Upper lobe of right lung (tissue), 1 donor: ENCODE measurements at regions not wholly inside any gene's neighbourhood (a gene's known extent, or its start where the extent isn't known, plus 50 kb on each side); places are given as distances from the start of the nearest gene placed in this dataset.
"Not testable (repeated sequence)": the region's sequence is repeated elsewhere in the genome, so short reads cannot be mapped to it uniquely, and the experiment has no call there.

Source experiments
- ATAC-seq: fragments of 200-7000 bp; cut with Tn5 transposase; one replicate; pipeline ENCODE4 v1.9.1; 2020; ENCODE audit warnings: mild to moderate bottlenecking, moderate library complexity
- DNase-seq: peaks from one replicate; pipeline ENCODE4 v3.0.0-alpha.2; 2020
- H3K27ac ChIP-seq: fragments of 200-600 bp; one replicate; pipeline ENCODE4 v1.8.0; 2022
- H3K27me3 ChIP-seq: fragments of 200-600 bp; one replicate; pipeline ENCODE4 v1.8.0; 2022; ENCODE audit warnings: mild to moderate bottlenecking
- H3K36me3 ChIP-seq: fragments of 200-600 bp; one replicate; pipeline ENCODE4 v1.8.0; 2022
- H3K4me1 ChIP-seq: fragments of 200-600 bp; one replicate; pipeline ENCODE4 v1.8.0; 2022
- H3K4me3 ChIP-seq: fragments of 200-600 bp; one replicate; pipeline ENCODE4 v1.8.0; 2022; ENCODE audit warnings: mild to moderate bottlenecking
- H3K9me3 ChIP-seq: fragments of 200-600 bp; one replicate; pipeline ENCODE4 v1.8.0; 2022
- CTCF ChIP-seq: fragments of 200-600 bp; IDR thresholded peaks from one replicate; pipeline ENCODE4 v1.8.0; 2022; ENCODE audit warnings: antibody characterized with exemption
- intact Hi-C: fragments of 100-400 bp; cut with DNase I; formaldehyde crosslinking; loops from one replicate; pipeline ENCODE4 v1.11.0; 2022
- donor health status: DM: no; HTN: yes; CAD: no; lungs with severe emphysema.

GRCh38 chr2:116988303-116988702, 826.2 kb upstream of the DDX18 start:
- Histone ChIP-seq H3K27ac (no peak overlapping the region), H3K4me1 (no peaks in the 10 kb centered on the region), H3K27me3 (no peaks in the 10 kb centered on the region), H3K36me3 (no peaks in the 10 kb centered on the region), H3K4me3 (no peak overlapping the region), H3K9me3 (no peaks in the 10 kb centered on the region)
- DNase-seq = no peak
- no peak for TF ChIP-seq CTCF
- ATAC-seq = no peak
- intact Hi-C loops = no loop called here

- Histone ChIP-seq H3K27me3 (no peaks in the 10 kb centered on the region), H3K4me1 (no peaks in the 10 kb centered on the region), H3K27ac (no peak overlapping the region), H3K4me3 (no peak overlapping the region), H3K9me3 (no peaks in the 10 kb centered on the region), H3K36me3 (no peaks in the 10 kb centered on the region)
- TF ChIP-seq CTCF = no peak
- intact Hi-C loops = no loop called here
- no peak for ATAC-seq
- no peak for DNase-seq
These were observed 795.1 kb upstream of the DDX18 start for GRCh38 chr2:117019357-117019756.

- Histone ChIP-seq H3K27ac (no peak overlapping the region), H3K27me3 (no peaks in the 10 kb centered on the region), H3K4me1 (no peaks in the 10 kb centered on the region), H3K9me3 (no peaks in the 10 kb centered on the region), H3K36me3 (no peaks in the 10 kb centered on the region), H3K4me3 (no peak overlapping the region)
- ATAC-seq (no peak), DNase-seq (no peak)
- intact Hi-C loops = no loop called here
- TF ChIP-seq CTCF = no peak
These were observed 786.8 kb upstream of the DDX18 start for GRCh38 chr2:117027646-117028045.

GRCh38 chr2:117028708-117029107, 785.8 kb upstream of the DDX18 start:
- intact Hi-C loops, ATAC-seq: not testable (repeated sequence)

GRCh38 chr2:117055499-117056375, 758.8 kb upstream of the DDX18 start:
- Histone ChIP-seq H3K4me1 (no peaks in the 10 kb centered on the region), H3K27ac (no peak overlapping the region), H3K9me3 (no peaks in the 10 kb centered on the region), H3K27me3 (no peaks in the 10 kb centered on the region), H3K4me3 (no peak overlapping the region), H3K36me3 (no peaks in the 10 kb centered on the region)
- DNase-seq (no peak), ATAC-seq (no peak)
- no peak for TF ChIP-seq CTCF
- intact Hi-C loops = no loop called here

More at GRCh38 chr2:117028708-117029107, 785.8 kb upstream of the DDX18 start:
- not testable (repeated sequence) for H3K4me3 ChIP-seq, H3K9me3 ChIP-seq, H3K27me3 ChIP-seq, H3K36me3 ChIP-seq, H3K27ac ChIP-seq, H3K4me1 ChIP-seq, DNase-seq

- DNase-seq = no peak
- Histone ChIP-seq H3K36me3 (no peaks in the 10 kb centered on the region), H3K9me3 (no peaks in the 10 kb centered on the region), H3K27me3 (no peaks in the 10 kb centered on the region), H3K4me3 (no peak overlapping the region), H3K27ac (no peak overlapping the region), H3K4me1 (no peaks in the 10 kb centered on the region)
- no peak for TF ChIP-seq CTCF
- ATAC-seq = no peak
- intact Hi-C loops = no loop called here
These were observed 758.1 kb upstream of the DDX18 start for GRCh38 chr2:117056376-117056748.
